NCI-H524 treated with DMSO at 0.1 percent for 48 hours (cell line): ENCODE measurements at regions not wholly inside any gene's neighbourhood (a gene's known extent, or its start where the extent isn't known, plus 50 kb on each side); places are given as distances from the start of the nearest gene placed in this dataset.

ENCODE experiments used
- DNase-seq: peaks from one replicate; lab custom pipeline; 2025; lab: John Stamatoyannopoulos, UW

DNA sequence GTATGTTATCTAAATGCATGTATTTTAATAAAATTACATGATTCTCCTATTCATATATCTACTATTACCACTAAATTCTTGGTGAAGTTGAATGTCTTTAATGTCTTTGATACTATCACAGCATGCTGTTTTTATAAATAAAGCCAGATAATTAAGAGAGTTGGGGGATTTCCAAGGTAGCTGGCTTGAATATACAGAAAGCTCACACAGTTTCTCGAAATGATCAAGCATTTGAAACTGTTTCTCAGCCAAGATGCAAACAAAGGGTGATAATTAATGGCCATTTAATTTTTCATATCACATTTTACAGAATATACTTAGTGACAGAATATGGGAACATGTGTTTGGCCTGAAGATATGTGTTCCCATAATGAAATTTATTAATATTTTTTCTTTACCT, 145.6 kb upstream of the CDH12 start:
- no peak for DNase-seq

DNA sequence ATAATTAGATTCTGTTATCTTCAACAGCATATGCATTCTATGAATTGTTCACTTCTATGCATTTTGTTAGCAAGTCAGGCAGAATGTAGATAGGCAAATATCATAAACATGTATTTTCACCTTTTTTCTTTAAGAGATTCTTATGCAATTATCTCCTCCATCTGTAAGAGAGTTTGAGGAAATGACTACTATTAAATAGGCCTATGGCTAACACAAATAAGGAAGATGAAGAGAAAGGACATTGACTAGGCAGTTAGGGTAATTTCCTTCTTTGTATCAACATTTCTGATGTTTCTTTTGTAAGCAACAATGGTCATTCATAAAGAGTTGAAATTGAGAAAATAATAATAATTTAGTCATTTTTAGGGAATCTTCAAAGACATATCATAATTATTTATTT, 145.2 kb upstream of the CDH12 start:
- DNase-seq, result no peak

DNA sequence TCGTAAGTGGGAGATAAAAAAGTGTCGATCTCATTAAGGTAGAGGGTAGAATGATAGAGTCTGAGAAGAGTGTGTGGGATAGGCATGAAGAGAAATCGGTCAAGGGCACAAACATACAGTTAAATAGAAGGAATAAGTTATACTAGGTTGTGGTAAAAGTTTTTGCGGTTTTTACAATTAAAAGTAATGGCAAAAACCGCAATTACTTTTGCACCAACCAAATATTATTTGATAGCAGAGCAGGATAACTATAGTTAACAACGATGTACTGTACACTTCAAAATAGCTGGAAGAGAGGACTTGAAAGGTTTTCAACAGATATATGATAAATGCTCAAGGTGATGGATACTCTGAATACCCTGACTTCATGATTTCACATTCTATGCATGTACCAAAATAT, 135.8 kb upstream of the CDH12 start:
- no peak for DNase-seq

DNA sequence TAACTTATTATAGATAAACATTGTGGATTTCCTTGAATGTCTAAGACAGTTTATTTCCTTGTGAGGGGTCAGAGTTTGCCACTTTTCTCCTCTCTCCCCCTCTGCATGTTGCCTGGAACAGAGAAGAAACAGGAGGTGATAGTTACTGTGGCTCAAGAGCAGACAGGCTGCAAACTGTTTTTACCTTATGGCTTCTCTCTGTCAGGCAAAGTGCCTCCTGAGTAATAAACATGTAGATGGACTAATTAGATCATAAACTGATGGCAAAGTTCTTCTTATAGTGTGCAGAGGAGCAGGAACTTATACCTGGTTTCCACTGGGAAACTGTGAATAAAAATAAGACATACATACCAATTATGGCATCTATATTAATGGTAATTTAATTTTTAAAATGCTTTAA, 133.1 kb upstream of the CDH12 start:
- peak; percentile 32 for DNase-seq

DNA sequence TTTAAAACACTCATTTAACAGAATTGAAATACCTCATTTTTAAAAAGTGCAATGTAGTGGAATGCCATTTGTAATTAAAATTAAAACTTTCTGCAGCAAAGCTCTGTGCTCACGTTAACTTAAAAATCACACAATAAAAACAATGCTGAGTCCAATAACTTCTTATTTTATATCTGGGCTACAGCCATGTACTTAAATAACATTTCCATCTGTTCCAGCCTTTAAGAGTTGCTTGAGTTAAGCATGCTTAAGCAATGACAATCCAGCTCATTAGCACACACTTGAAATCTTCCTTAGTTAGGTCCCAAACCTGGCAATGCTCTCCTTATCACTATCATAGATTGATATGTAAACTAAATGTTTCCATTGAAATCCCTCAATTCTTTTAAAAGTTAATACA, 132.3 kb upstream of the CDH12 start:
- peak; percentile 94 for DNase-seq

DNA sequence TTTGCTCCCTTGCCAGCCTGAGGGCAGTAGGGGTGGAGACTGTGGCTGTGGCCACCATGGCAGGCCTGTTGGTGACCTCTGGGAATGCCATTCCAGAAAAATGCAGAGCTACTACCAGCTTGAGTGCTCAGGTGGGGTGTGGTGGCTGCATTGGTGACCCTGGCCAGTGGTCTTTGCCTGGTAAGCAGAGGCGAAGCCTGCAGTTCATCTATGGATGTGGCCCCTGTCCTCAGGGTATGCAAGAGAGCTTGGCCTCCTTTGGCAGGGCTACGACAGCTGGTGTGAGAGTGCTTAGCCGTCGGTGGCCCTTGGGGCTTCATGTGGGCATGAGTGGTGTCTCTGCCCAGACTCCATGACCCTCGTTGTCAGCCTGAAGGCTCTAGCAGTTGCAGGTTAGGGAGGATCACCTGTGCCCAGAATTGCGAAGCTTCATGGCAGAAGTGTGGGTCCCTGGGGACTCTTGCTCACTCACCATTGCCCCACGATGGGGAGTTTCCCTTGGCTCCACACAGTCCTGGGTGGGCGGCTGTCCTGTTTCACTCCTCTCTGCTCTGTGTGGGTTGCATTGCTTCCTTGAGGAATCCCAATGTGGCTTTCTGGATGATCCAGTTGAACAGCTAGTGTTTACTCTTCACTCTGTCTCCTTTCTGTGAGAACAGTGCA, 117.9 kb upstream of the CDH12 start:
- no peak for DNase-seq

DNA sequence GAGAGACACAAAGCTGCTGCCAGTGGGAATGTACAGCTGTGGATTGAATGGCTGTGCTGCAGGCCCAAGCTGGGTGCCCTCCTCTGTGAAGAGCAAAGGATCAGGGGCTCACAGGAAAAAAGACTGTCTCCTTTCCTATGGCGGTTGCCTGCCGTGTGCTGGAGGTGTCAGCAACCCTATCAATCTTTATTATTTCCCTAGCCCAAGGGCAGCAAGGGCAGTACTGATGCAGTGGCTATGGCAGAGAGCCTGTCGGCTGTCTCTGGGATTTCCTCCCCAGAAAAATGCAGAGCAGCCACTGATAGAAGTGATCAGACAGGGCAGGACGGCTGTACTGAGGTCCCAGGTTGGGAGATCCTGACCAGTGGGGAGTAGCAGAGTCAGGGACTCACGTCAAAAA, 117.3 kb upstream of the CDH12 start:
- no peak for DNase-seq

DNA sequence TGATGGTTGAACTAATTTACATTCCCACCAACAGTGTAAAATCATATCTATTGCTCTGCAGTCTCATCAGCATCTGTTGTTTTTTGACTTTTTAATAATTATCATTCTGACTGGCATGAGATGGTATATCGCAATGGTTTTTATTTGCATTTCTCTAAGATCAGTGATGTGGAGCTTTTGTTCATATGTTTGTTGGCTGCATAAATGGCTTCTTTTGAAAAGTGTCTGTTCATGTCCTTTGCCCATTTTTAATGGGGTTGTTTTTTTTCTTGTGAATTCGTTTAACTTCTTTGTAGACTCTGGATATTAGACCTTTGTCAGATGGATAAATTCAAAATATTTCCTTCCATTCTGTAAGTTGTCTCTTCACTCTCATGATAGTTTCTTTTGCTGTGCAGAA, 115.2 kb upstream of the CDH12 start:
- no peak for DNase-seq

DNA sequence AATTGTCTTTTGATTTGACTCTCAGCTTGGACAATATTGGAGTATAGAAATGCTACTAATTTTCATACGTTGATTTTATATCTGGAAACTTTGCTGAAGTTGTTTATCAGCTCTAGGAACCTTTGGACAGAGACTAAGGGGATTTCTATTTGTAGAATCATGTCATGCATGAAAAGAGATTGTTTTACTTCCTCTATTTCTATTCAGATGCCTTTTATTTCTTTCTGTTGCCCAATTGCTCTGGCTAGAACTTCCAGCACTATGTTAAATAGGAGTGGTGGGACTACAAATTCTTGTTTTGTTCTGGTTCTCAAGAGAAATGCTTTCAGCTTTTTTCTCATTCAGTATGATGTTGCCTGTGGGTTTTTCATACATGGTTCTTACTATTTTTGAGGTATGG, 112.8 kb upstream of the CDH12 start:
- DNase-seq, result no peak

DNA sequence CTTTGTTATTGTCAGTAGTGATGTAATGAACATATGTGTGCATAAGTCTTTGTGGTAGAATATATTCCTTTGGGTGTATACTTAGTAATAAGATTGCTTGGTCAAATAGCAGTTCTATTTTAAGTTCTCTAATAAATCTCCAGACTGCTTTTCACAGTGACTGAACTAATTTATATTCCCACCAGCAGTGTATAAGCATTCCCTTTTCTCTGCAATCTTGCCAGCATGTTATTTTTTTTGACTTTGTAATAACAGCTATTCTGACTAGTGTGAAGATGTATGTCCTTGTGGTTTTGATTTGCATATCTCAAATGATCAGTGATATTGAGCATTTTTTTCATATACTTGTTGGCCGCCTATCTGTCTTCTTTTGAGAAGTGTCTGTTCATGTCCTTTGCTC, 111.5 kb upstream of the CDH12 start:
- DNase-seq, result no peak

DNA sequence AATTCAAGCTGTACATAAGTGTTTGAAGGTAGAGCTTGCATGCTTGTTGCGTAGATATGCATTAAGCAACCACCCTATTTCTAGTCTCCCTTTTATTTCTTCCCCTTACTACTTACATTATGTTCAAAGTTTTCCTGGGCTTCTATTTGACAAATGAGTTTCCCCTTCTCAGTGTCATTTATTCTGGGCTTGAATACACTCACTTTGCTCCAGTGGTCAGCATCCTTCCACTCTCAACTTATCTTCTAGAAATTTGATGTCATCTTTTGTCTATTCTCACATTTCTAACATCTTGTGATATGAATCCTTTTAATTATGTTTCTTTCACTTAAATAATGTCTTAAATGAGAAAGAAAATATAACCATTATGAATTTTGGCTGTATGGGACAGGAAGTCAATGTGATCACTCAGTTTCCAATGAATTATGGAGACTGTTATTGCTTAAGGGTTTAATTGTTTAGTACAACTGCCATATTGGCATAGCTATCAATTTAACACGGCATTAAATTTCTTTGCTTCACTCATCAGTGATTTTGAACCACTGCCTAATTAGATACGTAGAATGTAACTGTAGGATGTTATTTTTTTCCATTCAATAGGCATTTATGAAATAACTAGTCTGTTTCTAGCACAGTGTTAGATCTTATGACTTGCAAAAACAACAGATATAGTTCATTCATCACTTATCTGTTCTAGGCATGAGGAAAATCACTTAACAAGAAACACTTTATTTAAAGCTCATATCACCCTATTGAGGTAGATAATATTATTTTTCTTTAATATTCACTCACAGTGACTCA, 105.5 kb upstream of the CDH12 start:
- no peak for DNase-seq

DNA sequence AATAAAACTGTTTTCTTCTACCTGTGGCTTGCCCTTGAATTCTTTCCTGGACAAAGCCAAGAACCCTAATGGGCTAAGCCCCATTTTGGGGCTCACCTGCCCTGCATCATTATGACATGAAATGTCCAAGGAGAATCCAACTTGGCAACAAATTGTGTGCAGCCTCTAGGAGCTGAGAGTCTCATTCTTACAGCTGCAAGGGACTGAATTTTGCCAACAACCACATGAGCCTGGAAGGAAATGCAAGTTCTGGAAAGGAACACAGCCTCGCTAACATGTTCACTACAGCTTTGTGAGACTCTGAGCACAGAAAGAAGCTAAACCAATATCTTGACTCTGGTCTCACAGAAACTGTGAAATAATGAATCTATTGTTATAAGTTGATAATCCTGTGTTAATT, 94.8 kb upstream of the CDH12 start:
- DNase-seq, result no peak

DNA sequence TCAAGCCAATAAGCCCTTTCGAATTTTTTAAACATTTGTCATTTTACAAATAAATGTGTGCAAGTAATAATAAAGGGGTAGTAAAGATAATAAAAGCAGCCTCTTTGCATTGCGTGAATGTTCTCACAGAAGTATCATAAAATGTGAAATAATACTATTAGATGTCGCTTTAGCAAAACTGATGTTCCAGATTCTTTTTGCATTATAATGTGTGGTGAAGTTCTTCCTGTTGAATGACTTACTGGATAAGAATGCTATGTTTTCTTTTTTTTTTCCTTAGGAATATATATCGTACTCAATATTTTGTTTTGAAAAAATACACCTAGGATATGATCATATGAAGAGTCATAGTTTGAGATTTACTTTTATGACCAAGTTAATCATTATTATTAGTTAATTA, 85.2 kb upstream of the CDH12 start:
- no peak for DNase-seq

DNA sequence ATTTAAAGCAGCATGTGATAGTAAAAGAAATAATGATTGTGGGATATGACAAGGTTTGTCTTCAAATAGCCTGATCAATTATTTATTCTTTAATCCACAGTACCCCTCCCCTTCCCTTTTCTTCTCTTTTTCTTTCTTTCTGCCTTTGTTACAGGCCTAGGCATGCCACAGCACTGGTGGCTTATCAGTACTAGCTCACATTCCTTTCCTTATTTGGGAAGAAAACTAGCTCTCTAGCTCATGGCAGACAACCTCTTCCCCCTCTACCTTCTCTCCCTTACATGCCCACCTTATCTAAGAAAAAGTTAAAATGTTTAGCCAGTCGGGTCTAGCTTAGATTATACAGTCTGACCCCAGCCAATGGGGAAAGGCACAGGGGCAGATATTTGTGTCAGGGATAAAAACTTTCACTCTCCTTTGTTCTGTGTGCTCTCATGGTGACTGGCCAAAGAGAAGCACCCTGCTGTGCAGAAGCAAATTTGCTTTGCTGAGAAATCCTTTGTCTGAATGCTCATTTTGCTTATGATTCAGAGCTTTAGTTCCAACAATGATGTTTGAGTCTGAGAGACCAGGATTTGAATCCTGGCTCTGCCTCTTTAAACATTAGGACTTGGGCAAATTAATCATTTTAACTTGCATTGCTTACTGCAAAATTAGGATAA, 75.8 kb upstream of the CDH12 start:
- DNase-seq, result no peak

DNA sequence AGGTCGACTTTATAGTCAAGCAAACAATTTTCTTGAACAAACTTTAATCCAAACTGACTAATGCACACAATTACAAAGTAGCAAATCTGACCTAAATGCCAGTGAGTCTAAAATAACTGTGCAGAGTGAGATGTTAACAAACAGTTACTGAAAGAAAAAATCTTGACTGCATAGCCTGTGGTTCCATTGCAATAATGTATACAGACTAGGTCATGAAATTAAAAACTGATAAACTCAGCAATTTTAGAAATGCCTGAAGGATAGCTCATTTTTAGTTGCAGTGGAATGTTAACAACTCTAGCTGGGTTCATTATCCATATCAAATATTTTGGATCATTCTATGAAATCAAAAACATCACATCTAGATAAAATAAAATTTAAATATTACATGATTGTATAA, 73.4 kb upstream of the CDH12 start:
- DNase-seq, result no peak

DNA sequence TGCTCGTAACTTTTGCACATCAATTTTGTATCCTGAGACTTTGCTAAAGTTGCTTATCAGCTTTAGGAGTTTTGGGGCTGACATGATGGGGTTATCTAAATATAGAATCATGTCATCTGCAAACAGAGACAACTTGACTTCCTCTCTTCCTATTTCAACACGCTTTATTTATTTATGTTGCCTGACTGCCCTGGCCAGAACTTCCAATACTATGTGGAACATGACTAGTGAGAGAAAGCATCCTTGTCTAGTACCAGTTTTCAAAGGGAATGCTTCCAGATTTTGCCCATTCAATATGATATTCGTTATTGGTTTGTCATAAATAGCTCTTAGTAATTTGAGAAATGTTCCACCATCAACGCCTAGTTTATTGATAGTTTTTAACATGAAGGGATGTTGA, 65.4 kb upstream of the CDH12 start:
- DNase-seq, result no peak

DNA sequence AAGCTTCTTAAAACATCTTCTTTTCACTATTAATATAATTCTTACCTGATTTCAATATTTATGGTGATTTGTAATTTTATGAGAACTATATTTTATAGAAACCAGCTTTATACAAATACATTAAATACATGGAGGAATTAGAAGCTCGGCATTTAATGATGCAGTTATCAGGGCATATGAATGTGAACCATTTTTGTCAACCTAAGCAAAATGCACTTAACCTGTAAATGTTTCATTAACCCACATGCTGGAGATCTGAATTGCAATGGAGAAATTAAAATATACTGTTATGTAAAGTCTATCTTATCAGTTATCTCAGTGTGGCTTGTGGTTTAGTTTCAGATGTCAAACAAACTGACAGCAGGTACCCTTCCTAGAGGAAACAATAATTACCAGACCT, 63.2 kb upstream of the CDH12 start:
- no peak for DNase-seq

DNA sequence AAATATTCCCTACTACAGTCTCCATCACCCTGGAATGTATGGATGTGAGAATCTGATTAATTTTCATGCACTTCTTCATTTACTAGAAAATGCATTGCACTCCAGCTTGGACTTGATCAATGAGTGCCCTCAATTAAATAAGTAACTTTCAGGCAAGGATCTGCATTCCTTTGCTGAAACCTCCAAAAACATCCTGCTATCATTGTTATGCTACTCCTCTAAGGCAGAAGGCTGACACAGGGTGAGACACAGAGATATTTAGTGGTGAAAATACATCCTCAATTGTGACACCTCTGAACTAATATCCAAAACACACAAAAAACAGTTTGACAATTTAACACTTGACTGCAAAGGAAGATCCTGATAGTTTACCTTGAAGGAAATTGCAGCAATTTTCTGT, 57.9 kb upstream of the CDH12 start:
- no peak for DNase-seq

DNA sequence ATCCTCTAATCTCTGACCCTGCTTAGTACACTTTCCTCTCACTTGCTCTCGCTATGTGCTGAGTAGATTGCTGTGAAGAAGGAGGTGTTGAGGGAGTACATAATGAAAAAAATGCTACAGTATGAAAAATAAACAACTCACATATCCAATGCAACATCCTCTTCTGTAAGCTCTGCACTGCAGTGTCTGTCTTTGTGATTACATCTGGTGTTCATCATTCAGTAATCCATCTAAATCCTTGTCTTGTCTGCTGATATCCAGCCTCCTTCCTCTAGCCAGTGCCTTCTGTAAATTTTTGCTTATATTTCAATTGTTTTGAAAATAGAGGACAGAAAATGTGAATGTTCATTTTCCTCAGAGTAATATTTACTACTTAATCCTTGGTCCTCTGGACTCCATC, 57.4 kb upstream of the CDH12 start:
- no peak for DNase-seq

DNA sequence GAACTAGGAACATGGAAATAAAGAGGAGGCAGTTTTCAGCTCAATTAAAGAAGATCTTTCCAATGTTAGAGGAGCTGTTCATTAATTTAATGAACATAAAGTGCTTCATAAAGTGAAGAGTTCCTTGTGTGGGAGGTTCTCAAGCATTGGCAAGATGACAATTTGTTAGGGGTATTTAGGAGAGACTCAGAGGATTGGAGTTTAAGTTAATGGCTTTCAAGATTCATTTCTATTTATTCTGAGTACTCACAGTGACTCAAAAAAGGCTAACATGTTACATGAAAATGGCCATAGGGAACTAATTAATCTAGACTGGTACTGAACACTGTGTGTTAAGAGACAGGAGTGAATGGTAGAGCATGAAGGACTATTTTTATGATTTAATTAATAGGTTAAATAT, 55.4 kb upstream of the CDH12 start:
- no peak for DNase-seq

DNA sequence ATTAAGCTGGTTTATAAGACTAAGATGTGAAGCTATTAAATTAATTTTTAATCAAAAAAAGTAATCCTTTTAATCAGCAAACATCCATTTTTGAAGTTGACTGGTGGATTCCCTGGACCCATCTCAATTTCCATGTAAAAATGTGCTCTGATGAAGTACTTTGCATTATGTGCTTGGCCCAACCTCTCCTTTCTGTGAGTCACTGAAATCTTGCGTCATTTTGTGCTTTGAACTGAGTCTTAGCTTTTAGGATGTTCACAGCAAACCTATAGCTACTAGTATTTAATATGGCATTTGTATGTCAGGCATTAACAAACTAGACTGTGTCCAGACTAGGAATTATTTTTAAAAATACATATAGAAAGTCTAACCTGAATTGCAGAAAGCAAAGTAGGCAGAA, 55.0 kb upstream of the CDH12 start:
- DNase-seq, result no peak
